OCI-LY7 (cell line): ENCODE measurements at regions not wholly inside any gene's neighbourhood (a gene's known extent, or its start where the extent isn't known, plus 50 kb on each side); places are given as distances from the start of the nearest gene placed in this dataset.

ENCODE experiments used
- CTCF ChIP-seq: fragments of 200-600 bp; sonication (generic); conservative IDR thresholded peaks from 2 replicates; pipeline ENCODE4 v1.5.1; 2014; ENCODE audit warnings: mild to moderate bottlenecking, antibody characterized with exemption, low read length, moderate library complexity, mixed read lengths
- EZH2phosphoT487 ChIP-seq: fragments of 200-600 bp; sonication (generic); IDR thresholded peaks from 2 replicates; pipeline ENCODE4 v1.6.1; 2018; ENCODE audit warnings: low read depth, borderline replicate concordance, mild to moderate bottlenecking, mixed run types, antibody characterized with exemption, low read length, moderate library complexity, mixed read lengths

GRCh38 chr3:148002705-148003205, 593.6 kb downstream of the ZIC1 start:
- TF ChIP-seq CTCF (no peak), EZH2phosphoT487 (no peak)
